Activated CD4-positive, alpha-beta T cell treated with anti-CD3 and anti-CD28 coated beads for 36 hours (primary cell): ENCODE measurements at regions not wholly inside any gene's neighbourhood (a gene's known extent, or its start where the extent isn't known, plus 50 kb on each side); places are given as distances from the start of the nearest gene placed in this dataset.
"Not testable (repeated sequence)": the region's sequence is repeated elsewhere in the genome, so short reads cannot be mapped to it uniquely, and the experiment has no call there.

Experiments
- ATAC-seq: fragments of 200-7000 bp; cut with Tn5 transposase; one replicate; pipeline ENCODE4 v1.10.0; 2021; ENCODE audit warnings: mild to moderate bottlenecking, moderate library complexity
- CTCF ChIA-PET: fragments of 350-600 bp; sonication (Branson Sonifier 250); formaldehyde crosslinking; loops from one replicate; lab custom pipeline; 2021; ENCODE audit warnings: antibody characterized with exemption; lab: Charles Lee
- POLR2A ChIA-PET: fragments of 350-600 bp; sonication (Branson Sonifier 250); formaldehyde crosslinking; loops from one replicate; lab custom pipeline; 2021; ENCODE audit warnings: antibody characterized with exemption, inconsistent platforms; lab: Charles Lee
- DNase-seq: peaks from one replicate; pipeline ENCODE4 v3.0.0-alpha.2; 2020
- H3K27ac Mint-ChIP-seq: one replicate; pipeline ENCODE4 v1.8.0; 2021; ENCODE audit warnings: mixed read lengths
- H3K27me3 Mint-ChIP-seq: one replicate; pipeline ENCODE4 v1.8.0; 2021; ENCODE audit warnings: mixed read lengths
- H3K36me3 Mint-ChIP-seq: one replicate; pipeline ENCODE4 v1.8.0; 2021; ENCODE audit warnings: low read depth, mixed read lengths
- H3K4me1 Mint-ChIP-seq: one replicate; pipeline ENCODE4 v1.8.0; 2021; ENCODE audit warnings: mixed read lengths
- H3K4me3 Mint-ChIP-seq: one replicate; pipeline ENCODE4 v1.8.0; 2021; ENCODE audit warnings: mild to moderate bottlenecking, moderate library complexity, mixed read lengths
- H3K9me3 Mint-ChIP-seq: one replicate; pipeline ENCODE4 v1.8.0; 2021; ENCODE audit warnings: low read depth, mixed read lengths
- intact Hi-C, 2 experiments: fragments of 100-400 bp; cut with DNase I in 1 of 2; cut with micrococcal nuclease in 1 of 2; formaldehyde crosslinking; loops; one replicate each; pipeline versions ENCODE4 v1.14.2 to v1.15.1; 2022 to 2024; cut with DNase I, micrococcal nuclease

- H3K4me1 Mint-ChIP-seq: peaks cover 24% of the 10 kb centered on the region
- CTCF ChIA-PET: interaction anchor here (0.6 kb wide), 1 partner anchor 11 kb away, joined by 3 read pairs; no protein-coding TSS in a partner anchor
- H3K27me3 Mint-ChIP-seq: peaks cover 8% of the 10 kb centered on the region
- intact Hi-C loops: no loop called here
- H3K36me3 Mint-ChIP-seq: no peaks in the 10 kb centered on the region
- no peaks in the 10 kb centered on the region for H3K9me3 Mint-ChIP-seq
- POLR2A ChIA-PET: no interaction called here
- H3K27ac Mint-ChIP-seq: peak overlapping the region; percentile 69
- ATAC-seq: peak; percentile 43
- H3K4me3 Mint-ChIP-seq: no peak overlapping the region
- peak; percentile 33 for DNase-seq
Measured at GRCh38 chr3:13233487-13234485, 160.6 kb upstream of the IQSEC1 start.

GRCh38 chr3:13231781-13232666, 158.8 kb upstream of the IQSEC1 start:
- Mint-ChIP-seq H3K36me3 (no peaks in the 10 kb centered on the region), H3K9me3 (no peaks in the 10 kb centered on the region), H3K4me3 (no peak overlapping the region), H3K27ac (no peak overlapping the region), H3K27me3 (peaks cover 8% of the 10 kb centered on the region), H3K4me1 (peaks cover 24% of the 10 kb centered on the region)
- DNase-seq: no peak
- ATAC-seq: no peak
- ChIA-PET POLR2A (no interaction called here), CTCF (no interaction called here)
- intact Hi-C loops: no loop called here

GRCh38 chr3:13229273-13229949, 156.2 kb upstream of the IQSEC1 start:
- Mint-ChIP-seq H3K27me3 (peaks cover 5% of the 10 kb centered on the region), H3K9me3 (no peaks in the 10 kb centered on the region), H3K4me3 (no peak overlapping the region), H3K36me3 (no peaks in the 10 kb centered on the region), H3K4me1 (peaks cover 9% of the 10 kb centered on the region), H3K27ac (no peak overlapping the region)
- intact Hi-C loops: loop anchor here in 1 of 2 experiments (1.0 to 5.0 kb wide), 2 partner anchors 223 to 232 kb away; no protein-coding TSS in a partner anchor
- peak; percentile 80 for ATAC-seq
- POLR2A ChIA-PET: no interaction called here
- peak; percentile 36 for DNase-seq
- CTCF ChIA-PET: interaction anchor here (0.5 to 1.8 kb wide), 7 partner anchors 11 to 137 kb away, joined by 3 to 8 read pairs (median 3); no protein-coding TSS in a partner anchor

GRCh38 chr3:13228584-13228983, 155.4 kb upstream of the IQSEC1 start:
- no peak for DNase-seq
- no peak overlapping the region for H3K4me3 Mint-ChIP-seq
- H3K27ac Mint-ChIP-seq: no peak overlapping the region
- no peak for ATAC-seq
- H3K36me3 Mint-ChIP-seq: no peaks in the 10 kb centered on the region
- ChIA-PET CTCF (interaction anchor here (1.6 kb wide), 1 partner anchor 10 kb away, joined by 7 read pairs; no protein-coding TSS in a partner anchor), POLR2A (interaction anchor here (0.6 kb wide), 1 partner anchor 1553 kb away, joined by 3 read pairs; no protein-coding TSS in a partner anchor)
- intact Hi-C loops: loop anchor here in 1 of 2 experiments (5.0 kb wide), 1 partner anchor 224 kb away; no protein-coding TSS in a partner anchor
- peaks cover 2% of the 10 kb centered on the region for H3K27me3 Mint-ChIP-seq
- H3K4me1 Mint-ChIP-seq: peaks cover under 1% of the 10 kb centered on the region
- no peaks in the 10 kb centered on the region for H3K9me3 Mint-ChIP-seq

- H3K4me1 Mint-ChIP-seq, H3K36me3 Mint-ChIP-seq, H3K9me3 Mint-ChIP-seq, H3K27ac Mint-ChIP-seq, H3K27me3 Mint-ChIP-seq, CTCF ChIA-PET, H3K4me3 Mint-ChIP-seq, DNase-seq, ATAC-seq: not testable (repeated sequence)
- POLR2A ChIA-PET: interaction anchor here (0.6 kb wide), 1 partner anchor 1554 kb away, joined by 3 read pairs; no protein-coding TSS in a partner anchor
- intact Hi-C loops: loop anchor here in 1 of 2 experiments (5.0 kb wide), 1 partner anchor 224 kb away; no protein-coding TSS in a partner anchor
Measured at GRCh38 chr3:13228169-13228568, 154.9 kb upstream of the IQSEC1 start.

- POLR2A ChIA-PET: no interaction called here
- no peak overlapping the region for H3K27ac Mint-ChIP-seq
- no peaks in the 10 kb centered on the region for H3K4me1 Mint-ChIP-seq
- ATAC-seq (no peak), DNase-seq (no peak)
- no peaks in the 10 kb centered on the region for H3K9me3 Mint-ChIP-seq
- no peaks in the 10 kb centered on the region for H3K36me3 Mint-ChIP-seq
- CTCF ChIA-PET: interaction anchor here (0.7 kb wide), 2 partner anchors 106 to 1430 kb away, joined by 3 to 4 read pairs; no protein-coding TSS in a partner anchor
- intact Hi-C loops: loop anchor here in 1 of 2 experiments (5.0 kb wide), 1 partner anchor 225 kb away; no protein-coding TSS in a partner anchor
- no peaks in the 10 kb centered on the region for H3K27me3 Mint-ChIP-seq
- no peak overlapping the region for H3K4me3 Mint-ChIP-seq
Measured at GRCh38 chr3:13227315-13228165, 154.3 kb upstream of the IQSEC1 start.

GRCh38 chr3:13224967-13225366, 151.7 kb upstream of the IQSEC1 start:
- DNase-seq (no peak), ATAC-seq (no peak)
- intact Hi-C loops: loop anchor here in 1 of 2 experiments (5.0 kb wide), 1 partner anchor 227 kb away; no protein-coding TSS in a partner anchor
- Mint-ChIP-seq H3K4me3 (no peak overlapping the region), H3K27ac (no peak overlapping the region), H3K36me3 (no peaks in the 10 kb centered on the region), H3K27me3 (no peaks in the 10 kb centered on the region), H3K4me1 (no peaks in the 10 kb centered on the region), H3K9me3 (no peaks in the 10 kb centered on the region)
- CTCF ChIA-PET: interaction anchor here (0.6 kb wide), 1 partner anchor 49 kb away, joined by 4 read pairs; no protein-coding TSS in a partner anchor
- POLR2A ChIA-PET: no interaction called here

- no peak for DNase-seq
- H3K9me3 Mint-ChIP-seq: no peaks in the 10 kb centered on the region
- no peak for ATAC-seq
- POLR2A ChIA-PET: no interaction called here
- H3K27me3 Mint-ChIP-seq: no peaks in the 10 kb centered on the region
- H3K36me3 Mint-ChIP-seq: no peaks in the 10 kb centered on the region
- no peak overlapping the region for H3K4me3 Mint-ChIP-seq
- CTCF ChIA-PET: no interaction called here
- no peak overlapping the region for H3K27ac Mint-ChIP-seq
- intact Hi-C loops: no loop called here
- no peaks in the 10 kb centered on the region for H3K4me1 Mint-ChIP-seq
Measured at GRCh38 chr3:13223574-13224237, 150.5 kb upstream of the IQSEC1 start.

- Mint-ChIP-seq H3K27me3 (no peaks in the 10 kb centered on the region), H3K36me3 (no peaks in the 10 kb centered on the region), H3K4me1 (no peaks in the 10 kb centered on the region), H3K27ac (no peak overlapping the region), H3K9me3 (no peaks in the 10 kb centered on the region), H3K4me3 (no peak overlapping the region)
- CTCF ChIA-PET: interaction anchor here (0.7 kb wide), 1 partner anchor 11 kb away, joined by 3 read pairs; no protein-coding TSS in a partner anchor
- ATAC-seq (no peak), DNase-seq (no peak)
- intact Hi-C loops: no loop called here
- POLR2A ChIA-PET: no interaction called here
Measured at GRCh38 chr3:13222891-13223573, 149.8 kb upstream of the IQSEC1 start.
